ENCODE measurements at regions not wholly inside any gene's neighbourhood (a gene's known extent, or its start where the extent isn't known, plus 50 kb on each side); places are given as distances from the start of the nearest gene placed in this dataset.

GRCh38 chr14:22422238-22422637, 166.8 kb downstream of the DAD1 start:
- ATAC-seq (no peak), DNase-seq (no peak)
- H3K4me3 Mint-ChIP-seq = no peak overlapping the region
- H3K27me3 Mint-ChIP-seq = no peaks in the 10 kb centered on the region
- H3K4me1 Mint-ChIP-seq = no peaks in the 10 kb centered on the region
- no peaks in the 10 kb centered on the region for H3K9me3 ChIP-seq (ENCODE audit: control insufficient read depth, low read length, poor library complexity, severe bottlenecking)
- no peaks in the 10 kb centered on the region for H3K36me3 Mint-ChIP-seq (ENCODE audit: low read depth)
- no peak overlapping the region for H3K27ac Mint-ChIP-seq

- H3K36me3 Mint-ChIP-seq (ENCODE audit: low read depth) = no peaks in the 10 kb centered on the region
- DNase-seq (no peak), ATAC-seq (no peak)
- no peak overlapping the region for H3K4me3 Mint-ChIP-seq
- H3K27ac Mint-ChIP-seq = no peak overlapping the region
- no peaks in the 10 kb centered on the region for H3K9me3 ChIP-seq (ENCODE audit: control insufficient read depth, low read length, poor library complexity, severe bottlenecking)
- no peaks in the 10 kb centered on the region for H3K27me3 Mint-ChIP-seq
- no peaks in the 10 kb centered on the region for H3K4me1 Mint-ChIP-seq
These were observed 168.3 kb downstream of the DAD1 start for GRCh38 chr14:22420598-22421186.

GRCh38 chr14:22419620-22420019, 169.4 kb downstream of the DAD1 start:
- Mint-ChIP-seq H3K4me1 (no peaks in the 10 kb centered on the region), H3K4me3 (no peak overlapping the region), H3K27ac (no peak overlapping the region)

GRCh38 chr14:22418631-22419030, 170.4 kb downstream of the DAD1 start:
- no peak for DNase-seq
- no peaks in the 10 kb centered on the region for H3K9me3 ChIP-seq (ENCODE audit: control insufficient read depth, low read length, poor library complexity, severe bottlenecking)
- no peak for ATAC-seq
- no peaks in the 10 kb centered on the region for H3K27me3 Mint-ChIP-seq
- H3K27ac Mint-ChIP-seq = no peak overlapping the region
- H3K36me3 Mint-ChIP-seq (ENCODE audit: low read depth) = no peaks in the 10 kb centered on the region
- H3K4me3 Mint-ChIP-seq = no peak overlapping the region
- no peaks in the 10 kb centered on the region for H3K4me1 Mint-ChIP-seq

More at GRCh38 chr14:22419620-22420019, 169.4 kb downstream of the DAD1 start:
- no peak for DNase-seq
- Mint-ChIP-seq H3K36me3 (ENCODE audit: low read depth) (no peaks in the 10 kb centered on the region), H3K27me3 (no peaks in the 10 kb centered on the region)
- no peaks in the 10 kb centered on the region for H3K9me3 ChIP-seq (ENCODE audit: control insufficient read depth, low read length, poor library complexity, severe bottlenecking)
- ATAC-seq = no peak

GRCh38 chr14:22417914-22418313, 171.1 kb downstream of the DAD1 start:
- H3K9me3 ChIP-seq (ENCODE audit: control insufficient read depth, low read length, poor library complexity, severe bottlenecking) = no peaks in the 10 kb centered on the region
- Mint-ChIP-seq H3K27ac (no peak overlapping the region), H3K4me1 (no peaks in the 10 kb centered on the region), H3K4me3 (no peak overlapping the region), H3K36me3 (ENCODE audit: low read depth) (no peaks in the 10 kb centered on the region), H3K27me3 (no peaks in the 10 kb centered on the region)
- DNase-seq (no peak), ATAC-seq (no peak)

GRCh38 chr14:22416193-22416592, 172.8 kb downstream of the DAD1 start:
- ATAC-seq = no peak
- H3K36me3 Mint-ChIP-seq (ENCODE audit: low read depth) = no peaks in the 10 kb centered on the region
- no peaks in the 10 kb centered on the region for H3K9me3 ChIP-seq (ENCODE audit: control insufficient read depth, low read length, poor library complexity, severe bottlenecking)
- H3K4me1 Mint-ChIP-seq = no peaks in the 10 kb centered on the region
- no peaks in the 10 kb centered on the region for H3K27me3 Mint-ChIP-seq
- DNase-seq = no peak
- H3K27ac Mint-ChIP-seq = no peak overlapping the region
- no peak overlapping the region for H3K4me3 Mint-ChIP-seq

- Mint-ChIP-seq H3K4me1 (no peaks in the 10 kb centered on the region), H3K36me3 (ENCODE audit: low read depth) (no peaks in the 10 kb centered on the region), H3K27me3 (no peaks in the 10 kb centered on the region), H3K27ac (no peak overlapping the region), H3K4me3 (no peak overlapping the region)
- ATAC-seq (no peak), DNase-seq (no peak)
- no peaks in the 10 kb centered on the region for H3K9me3 ChIP-seq (ENCODE audit: control insufficient read depth, low read length, poor library complexity, severe bottlenecking)
These were observed 173.4 kb downstream of the DAD1 start for GRCh38 chr14:22415605-22415959.

GRCh38 chr14:22414876-22415604, 174.0 kb downstream of the DAD1 start:
- Mint-ChIP-seq H3K27ac (no peak overlapping the region), H3K4me3 (no peak overlapping the region), H3K27me3 (no peaks in the 10 kb centered on the region), H3K4me1 (no peaks in the 10 kb centered on the region), H3K36me3 (ENCODE audit: low read depth) (no peaks in the 10 kb centered on the region)
- no peak for ATAC-seq
- no peaks in the 10 kb centered on the region for H3K9me3 ChIP-seq (ENCODE audit: control insufficient read depth, low read length, poor library complexity, severe bottlenecking)
- no peak for DNase-seq

- H3K27me3 Mint-ChIP-seq = no peaks in the 10 kb centered on the region
- no peaks in the 10 kb centered on the region for H3K4me1 Mint-ChIP-seq
- no peaks in the 10 kb centered on the region for H3K36me3 Mint-ChIP-seq (ENCODE audit: low read depth)
- DNase-seq (no peak), ATAC-seq (no peak)
- H3K27ac Mint-ChIP-seq = no peak overlapping the region
- H3K9me3 ChIP-seq (ENCODE audit: control insufficient read depth, low read length, poor library complexity, severe bottlenecking) = no peaks in the 10 kb centered on the region
- no peak overlapping the region for H3K4me3 Mint-ChIP-seq
These were observed 176.1 kb downstream of the DAD1 start for GRCh38 chr14:22412926-22413411.

- H3K27me3 Mint-ChIP-seq = no peaks in the 10 kb centered on the region
- no peaks in the 10 kb centered on the region for H3K4me1 Mint-ChIP-seq
- ATAC-seq (no peak), DNase-seq (no peak)
- H3K4me3 Mint-ChIP-seq = no peak overlapping the region
- no peaks in the 10 kb centered on the region for H3K36me3 Mint-ChIP-seq (ENCODE audit: low read depth)
- H3K9me3 ChIP-seq (ENCODE audit: control insufficient read depth, low read length, poor library complexity, severe bottlenecking) = no peaks in the 10 kb centered on the region
- no peak overlapping the region for H3K27ac Mint-ChIP-seq
These were observed 177.5 kb downstream of the DAD1 start for GRCh38 chr14:22411398-22412055.

GRCh38 chr14:22410497-22410896, 178.5 kb downstream of the DAD1 start:
- DNase-seq = no peak
- no peak overlapping the region for H3K27ac Mint-ChIP-seq
- no peak for ATAC-seq
- H3K4me3 Mint-ChIP-seq = no peak overlapping the region
- no peaks in the 10 kb centered on the region for H3K36me3 Mint-ChIP-seq (ENCODE audit: low read depth)
- no peaks in the 10 kb centered on the region for H3K27me3 Mint-ChIP-seq
- H3K4me1 Mint-ChIP-seq = no peaks in the 10 kb centered on the region
- H3K9me3 ChIP-seq (ENCODE audit: control insufficient read depth, low read length, poor library complexity, severe bottlenecking) = no peaks in the 10 kb centered on the region

GRCh38 chr14:22409006-22409405, 180.0 kb downstream of the DAD1 start:
- Mint-ChIP-seq H3K36me3 (ENCODE audit: low read depth) (no peaks in the 10 kb centered on the region), H3K4me3 (no peak overlapping the region), H3K27ac (no peak overlapping the region)

GRCh38 chr14:22408547-22408946, 180.5 kb downstream of the DAD1 start:
- no peaks in the 10 kb centered on the region for H3K27me3 Mint-ChIP-seq
- no peak overlapping the region for H3K4me3 Mint-ChIP-seq
- H3K4me1 Mint-ChIP-seq = no peaks in the 10 kb centered on the region
- DNase-seq (no peak), ATAC-seq (no peak)
- H3K9me3 ChIP-seq (ENCODE audit: control insufficient read depth, low read length, poor library complexity, severe bottlenecking) = no peaks in the 10 kb centered on the region
- no peak overlapping the region for H3K27ac Mint-ChIP-seq
- no peaks in the 10 kb centered on the region for H3K36me3 Mint-ChIP-seq (ENCODE audit: low read depth)

More at GRCh38 chr14:22409006-22409405, 180.0 kb downstream of the DAD1 start:
- DNase-seq (no peak), ATAC-seq (no peak)
- no peaks in the 10 kb centered on the region for H3K9me3 ChIP-seq (ENCODE audit: control insufficient read depth, low read length, poor library complexity, severe bottlenecking)
- Mint-ChIP-seq H3K4me1 (no peaks in the 10 kb centered on the region), H3K27me3 (no peaks in the 10 kb centered on the region)

Measured in T-helper 17 cell (primary cell).